Smooth muscle cell (in vitro differentiated cells): ENCODE measurements at regions not wholly inside any gene's neighbourhood (a gene's known extent, or its start where the extent isn't known, plus 50 kb on each side); places are given as distances from the start of the nearest gene placed in this dataset.

Experiments used
- DNase-seq: peaks from one replicate; lab custom pipeline; 2025; ENCODE audit not compliant: unreplicated experiment; lab: John Stamatoyannopoulos, UW
- H2AFZ ChIP-seq: fragments of 200-600 bp; sonication (generic); 2 replicates; pipeline ENCODE4 v1.6.0; 2016; ENCODE audit warnings: antibody characterized with exemption, low read depth, mild to moderate bottlenecking
- H3F3A ChIP-seq: fragments of 200-600 bp; sonication (generic); 2 replicates; pipeline ENCODE4 v1.6.0; 2017; ENCODE audit warnings: antibody characterized with exemption, low read depth
- H3K27ac ChIP-seq: fragments of 200-600 bp; sonication (generic); 2 replicates; pipeline ENCODE4 v1.5.1; 2016; ENCODE audit warnings: low read depth, mild to moderate bottlenecking
- H3K27me3 ChIP-seq: fragments of 200-600 bp; sonication (generic); 2 replicates; pipeline ENCODE4 v1.6.1; 2016; ENCODE audit warnings: low read depth, mild to moderate bottlenecking
- H3K36me3 ChIP-seq: fragments of 200-600 bp; sonication (generic); 2 replicates; pipeline ENCODE4 v1.5.1; 2016; ENCODE audit warnings: low read depth
- H3K4me1 ChIP-seq: fragments of 200-600 bp; sonication (generic); 2 replicates; pipeline ENCODE4 v1.5.1; 2016; ENCODE audit warnings: low read depth
- H3K4me2 ChIP-seq: fragments of 200-600 bp; sonication (generic); 2 replicates; pipeline ENCODE4 v1.6.0; 2016; ENCODE audit warnings: mild to moderate bottlenecking
- H3K4me3 ChIP-seq: fragments of 200-600 bp; sonication (generic); 2 replicates; pipeline ENCODE4 v1.5.1; 2016; ENCODE audit warnings: mild to moderate bottlenecking
- H3K79me2 ChIP-seq: fragments of 200-600 bp; sonication (generic); 2 replicates; pipeline ENCODE4 v1.6.0; 2016; ENCODE audit warnings: low read depth, mild to moderate bottlenecking
- H3K9ac ChIP-seq: fragments of 200-600 bp; sonication (generic); 2 replicates; pipeline ENCODE4 v1.6.0; 2016; ENCODE audit warnings: low read depth
- H3K9me3 ChIP-seq: fragments of 200-600 bp; sonication (generic); replicated peaks from 2 replicates; pipeline ENCODE4 v1.5.1; 2016; ENCODE audit warnings: low read depth
- H4K20me1 ChIP-seq: fragments of 200-600 bp; sonication (generic); 2 replicates; pipeline ENCODE4 v1.6.0; 2016; ENCODE audit warnings: low read depth
- CTCF ChIP-seq: fragments of 200-600 bp; sonication (generic); IDR thresholded peaks from 2 replicates; pipeline ENCODE4 v1.5.1; 2017; ENCODE audit warnings: borderline replicate concordance, mild to moderate bottlenecking, antibody characterized with exemption; ENCODE audit not compliant: insufficient read depth, poor library complexity, severe bottlenecking
- WGBS: methylation state at CpG from one replicate; pipeline ENCODE4 v1.1.7; 2016; ENCODE audit warnings: low lambda C conversion rate; 5-methylcytosine and 5-hydroxymethylcytosine counted together

- Histone ChIP-seq H3K36me3 (no peaks in the 10 kb centered on the region), H3F3A (no peaks in the 10 kb centered on the region), H3K9ac (no peak overlapping the region), H4K20me1 (no peaks in the 10 kb centered on the region), H3K27ac (no peak overlapping the region), H3K4me2 (no peak overlapping the region), H3K4me3 (no peak overlapping the region), H2AFZ (no peak overlapping the region), H3K27me3 (no peaks in the 10 kb centered on the region), H3K4me1 (no peaks in the 10 kb centered on the region), H3K79me2 (no peaks in the 10 kb centered on the region), H3K9me3 (peaks cover 10% of the 10 kb centered on the region)
- DNase-seq: no peak
- TF ChIP-seq CTCF: no peak
- 98% methylated on average over 9 of the region's 9 CpGs for WGBS
These were observed 307.1 kb upstream of the ID2 start for GRCh38 chr2:8374782-8375181.

DNA sequence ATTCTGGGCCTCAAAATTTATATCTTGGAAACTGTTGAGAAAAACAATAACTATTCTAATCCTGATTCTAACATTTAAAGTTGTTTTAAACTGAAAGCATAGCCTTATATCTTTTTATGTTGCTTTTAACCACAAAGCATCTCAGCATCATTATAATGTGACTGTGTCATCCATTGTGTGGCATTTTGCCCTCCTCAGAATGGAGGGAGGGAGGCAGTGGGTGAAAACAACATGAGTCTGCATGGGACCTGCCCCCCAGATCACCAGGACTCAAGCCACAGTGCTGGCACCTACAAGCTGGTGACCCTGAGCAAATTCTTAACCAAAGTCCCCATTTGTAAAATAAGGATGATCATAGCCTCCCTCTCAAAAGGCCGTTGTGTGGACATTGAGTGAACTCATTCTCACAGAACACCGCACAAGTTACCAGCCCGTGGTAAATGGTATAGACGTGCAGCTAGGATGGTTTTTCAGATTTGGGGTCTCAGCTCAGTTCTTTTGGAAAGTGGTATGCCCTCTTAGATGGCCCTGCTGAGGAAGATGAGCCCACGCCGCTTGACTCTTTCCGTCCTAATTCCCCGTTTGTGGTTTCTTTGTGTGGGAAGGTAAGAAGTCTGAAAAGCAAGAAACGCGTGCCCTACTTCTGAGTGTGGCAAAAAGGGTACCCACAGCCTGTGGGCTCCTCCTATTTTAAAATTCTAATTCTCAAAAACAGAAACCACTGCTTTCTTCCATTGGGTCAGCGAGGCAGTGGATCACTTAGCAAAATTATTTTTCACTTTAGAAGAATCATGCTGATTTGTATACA, 305.0 kb upstream of the ID2 start:
- H3K36me3 ChIP-seq: no peaks in the 10 kb centered on the region
- H3K9me3 ChIP-seq: peaks cover 10% of the 10 kb centered on the region
- H4K20me1 ChIP-seq: no peaks in the 10 kb centered on the region
- no peaks in the 10 kb centered on the region for H3K27me3 ChIP-seq
- no peak for TF ChIP-seq CTCF
- DNase-seq: no peak
- WGBS: 94% methylated on average over 11 of the region's 11 CpGs
- H3K9ac ChIP-seq: no peak overlapping the region
- H3K4me2 ChIP-seq: no peak overlapping the region
- H3K27ac ChIP-seq: no peak overlapping the region
- no peak overlapping the region for H2AFZ ChIP-seq
- H3K4me3 ChIP-seq: no peak overlapping the region
- H3K79me2 ChIP-seq: no peaks in the 10 kb centered on the region
- no peaks in the 10 kb centered on the region for H3F3A ChIP-seq
- no peaks in the 10 kb centered on the region for H3K4me1 ChIP-seq

DNA sequence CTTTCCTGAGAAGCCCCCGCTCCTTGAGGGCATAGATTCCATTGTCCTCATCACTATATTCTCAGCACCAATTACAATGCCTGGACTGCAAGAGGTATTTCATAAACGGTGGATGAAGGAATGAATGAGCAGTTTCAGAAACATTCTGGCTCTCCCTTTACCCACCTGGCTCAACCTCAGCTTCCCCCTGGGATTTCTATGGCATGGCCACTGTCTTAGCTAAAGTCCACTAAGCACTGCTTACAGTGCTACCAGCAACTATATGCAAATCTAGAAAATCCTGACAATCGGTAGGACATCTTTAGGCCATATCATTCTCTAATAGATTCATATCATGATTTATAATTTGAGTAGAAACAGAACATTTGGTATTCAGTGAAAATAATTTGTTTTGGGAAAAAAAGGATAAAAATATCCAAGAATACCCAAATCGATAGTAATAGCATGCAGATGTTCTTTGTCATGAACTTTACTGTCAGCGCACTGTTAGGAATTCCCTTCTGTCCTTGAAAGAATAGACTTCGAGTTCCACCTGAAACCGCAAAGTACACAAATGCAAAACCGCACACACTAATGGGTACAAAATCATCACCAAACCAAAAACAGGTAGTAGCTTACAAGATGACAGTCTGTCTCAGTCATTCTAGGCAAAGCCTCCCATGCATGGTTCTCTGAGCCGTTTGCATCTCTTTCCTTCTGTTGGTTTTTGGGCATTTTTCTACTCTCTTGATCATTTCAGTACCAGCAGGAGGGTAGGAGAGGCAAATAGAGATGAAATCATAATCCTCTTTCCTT, 303.6 kb upstream of the ID2 start:
- TF ChIP-seq CTCF: no peak

More for the DNA sequence above, 303.6 kb upstream of the ID2 start:
- no peaks in the 10 kb centered on the region for H3F3A ChIP-seq
- no peaks in the 10 kb centered on the region for H4K20me1 ChIP-seq
- H3K4me3 ChIP-seq: no peak overlapping the region
- WGBS: 95% methylated on average over 9 of the region's 9 CpGs
- no peak overlapping the region for H3K4me2 ChIP-seq
- H3K4me1 ChIP-seq: no peaks in the 10 kb centered on the region
- H3K9ac ChIP-seq: no peak overlapping the region
- no peak overlapping the region for H3K27ac ChIP-seq
- H3K36me3 ChIP-seq: no peaks in the 10 kb centered on the region
- H3K27me3 ChIP-seq: no peaks in the 10 kb centered on the region
- no peak for DNase-seq
- H3K9me3 ChIP-seq: peaks cover 3% of the 10 kb centered on the region
- H3K79me2 ChIP-seq: no peaks in the 10 kb centered on the region
- H2AFZ ChIP-seq: no peak overlapping the region
